H9 (cell line): ENCODE measurements at regions not wholly inside any gene's neighbourhood (a gene's known extent, or its start where the extent isn't known, plus 50 kb on each side); places are given as distances from the start of the nearest gene placed in this dataset.

Experiments used
- DNase-seq: peaks from one replicate; pipeline ENCODE4 v3.0.0-alpha.2; 2017
- H2AFZ ChIP-seq: one replicate; pipeline ENCODE4 v1.6.1; 2013; ENCODE audit warnings: mild to moderate bottlenecking, low read length, control low read depth, moderate library complexity
- H2AK5ac ChIP-seq: 2 replicates; pipeline ENCODE4 v1.6.1; 2013; ENCODE audit warnings: low read length, control low read depth, mixed read lengths; ENCODE audit not compliant: insufficient read length
- H2BK120ac ChIP-seq: one replicate; pipeline ENCODE4 v1.6.1; 2013; ENCODE audit warnings: low read depth, mild to moderate bottlenecking, low read length, control low read depth, inconsistent platforms; ENCODE audit not compliant: poor library complexity, severe bottlenecking
- H2BK12ac ChIP-seq: 2 replicates; pipeline ENCODE4 v1.6.1; 2013; ENCODE audit warnings: low read length, control low read depth, mixed read lengths, low read depth; ENCODE audit not compliant: insufficient read length
- H2BK15ac ChIP-seq: 2 replicates; pipeline ENCODE4 v1.6.1; 2013; ENCODE audit warnings: low read depth, low read length, control low read depth
- H2BK20ac ChIP-seq: one replicate; pipeline ENCODE4 v1.6.1; 2013; ENCODE audit warnings: low read depth, mild to moderate bottlenecking, low read length, control low read depth, inconsistent platforms; ENCODE audit not compliant: poor library complexity, severe bottlenecking
- H2BK5ac ChIP-seq: 2 replicates; pipeline ENCODE4 v1.6.1; 2013; ENCODE audit warnings: low read length, control low read depth, mixed read lengths; ENCODE audit not compliant: insufficient read length
- H3K14ac ChIP-seq: 2 replicates; pipeline ENCODE4 v1.6.1; 2013; ENCODE audit warnings: low read length, control low read depth; ENCODE audit not compliant: insufficient read depth
- H3K18ac ChIP-seq: 2 replicates; pipeline ENCODE4 v1.6.1; 2013; ENCODE audit warnings: low read depth, mild to moderate bottlenecking, mixed read lengths, low read length, control low read depth; ENCODE audit not compliant: insufficient read length
- H3K23ac ChIP-seq: 2 replicates; pipeline ENCODE4 v1.6.1; 2013; ENCODE audit warnings: low read length, control low read depth, mixed read lengths, low read depth; ENCODE audit not compliant: insufficient read length
- H3K23me2 ChIP-seq: 2 replicates; pipeline ENCODE4 v1.6.1; 2013; ENCODE audit warnings: low read depth, mild to moderate bottlenecking, mixed read lengths, low read length, control low read depth; ENCODE audit not compliant: insufficient read length, poor library complexity, severe bottlenecking
- H3K27ac ChIP-seq: 2 replicates; pipeline ENCODE4 v1.5.1; 2013; ENCODE audit warnings: low read length, control low read depth, mixed read lengths, low read depth; ENCODE audit not compliant: insufficient read length
- H3K27me3 ChIP-seq: 2 replicates; pipeline ENCODE4 v1.6.1; 2013; ENCODE audit warnings: low read length, control low read depth, inconsistent platforms; ENCODE audit not compliant: insufficient read depth
- H3K4ac ChIP-seq: 2 replicates; pipeline ENCODE4 v1.6.1; 2013; ENCODE audit warnings: low read depth, mild to moderate bottlenecking, control low read depth, inconsistent platforms, low read length, moderate library complexity
- H3K4me1 ChIP-seq: 2 replicates; pipeline ENCODE4 v1.6.1; 2013; ENCODE audit warnings: low read length, control low read depth, inconsistent platforms; ENCODE audit not compliant: insufficient read depth
- H3K4me2 ChIP-seq: 2 replicates; pipeline ENCODE4 v1.6.1; 2013; ENCODE audit warnings: low read length, control low read depth, mixed read lengths; ENCODE audit not compliant: insufficient read length, insufficient read depth
- H3K56ac ChIP-seq: 2 replicates; pipeline ENCODE4 v1.6.1; 2013; ENCODE audit warnings: low read depth, mild to moderate bottlenecking, mixed read lengths, low read length, control low read depth; ENCODE audit not compliant: insufficient read length
- H3K79me1 ChIP-seq: 2 replicates; pipeline ENCODE4 v1.6.1; 2013; ENCODE audit warnings: low read depth, mild to moderate bottlenecking, moderate library complexity, low read length, control low read depth, inconsistent platforms; ENCODE audit not compliant: insufficient read depth, poor library complexity, severe bottlenecking
- H3K79me2 ChIP-seq: 2 replicates; pipeline ENCODE4 v1.6.1; 2013; ENCODE audit warnings: low read length, control low read depth, inconsistent platforms; ENCODE audit not compliant: insufficient read depth
- H3K9ac ChIP-seq: 2 replicates; pipeline ENCODE4 v1.6.1; 2013; ENCODE audit warnings: low read length, control low read depth, mixed read lengths; ENCODE audit not compliant: insufficient read length; ENCODE audit errors: extremely low read depth
- H3K9me3 ChIP-seq: one replicate; pipeline ENCODE4 v1.6.1; 2013; ENCODE audit warnings: low read depth, low read length, inconsistent platforms; ENCODE audit not compliant: control insufficient read depth
- H3T11ph ChIP-seq: one replicate; pipeline ENCODE4 v1.6.1; 2013; ENCODE audit warnings: mild to moderate bottlenecking, low read length, control low read depth, inconsistent platforms
- H4K20me1 ChIP-seq: one replicate; pipeline ENCODE4 v1.6.1; 2013; ENCODE audit not compliant: control insufficient read depth, insufficient read length, insufficient read depth
- H4K5ac ChIP-seq: 2 replicates; pipeline ENCODE4 v1.6.1; 2013; ENCODE audit warnings: low read depth, mild to moderate bottlenecking, mixed read lengths, low read length, control low read depth; ENCODE audit not compliant: insufficient read length
- H4K8ac ChIP-seq: replicated peaks from 2 replicates; pipeline ENCODE4 v1.6.1; 2013; ENCODE audit warnings: low read length, control low read depth, mixed read lengths, low read depth; ENCODE audit not compliant: insufficient read length
- H4K91ac ChIP-seq: 2 replicates; pipeline ENCODE4 v1.6.1; 2013; ENCODE audit warnings: low read depth, mild to moderate bottlenecking, moderate library complexity, mixed read lengths, low read length, control low read depth; ENCODE audit not compliant: insufficient read length
- H3K27ac Mint-ChIP-seq, 3 experiments: 2 replicates in 2 of 3; 3 replicates in 1 of 3; pipeline ENCODE4 v1.8.0; 2020 to 2021; ENCODE audit warnings: mixed read lengths in 3 of 3, mild to moderate bottlenecking in 1 of 3, moderate library complexity in 1 of 3
- H3K27me3 Mint-ChIP-seq: 2 replicates; pipeline ENCODE4 v1.8.0; 2021; ENCODE audit warnings: low read depth, mild to moderate bottlenecking, moderate library complexity, mixed read lengths
- H3K36me3 Mint-ChIP-seq, 3 experiments: 2 replicates in 2 of 3; 3 replicates in 1 of 3; pipeline ENCODE4 v1.8.0; 2020 to 2021; ENCODE audit warnings: low read depth in 3 of 3, mixed read lengths in 3 of 3; ENCODE audit not compliant: insufficient read depth in 1 of 3
- H3K4me1 Mint-ChIP-seq, 2 experiments: 2 replicates each; pipeline ENCODE4 v1.8.0; 2020; ENCODE audit warnings: mixed read lengths in 2 of 2
- H3K4me3 Mint-ChIP-seq, 2 experiments: 2 replicates in 1 of 2; 3 replicates in 1 of 2; pipeline ENCODE4 v1.8.0; 2020 to 2021; ENCODE audit warnings: mild to moderate bottlenecking in 2 of 2, mixed read lengths in 2 of 2, moderate library complexity in 1 of 2
- H3K9me3 Mint-ChIP-seq, 2 experiments: 2 replicates in 1 of 2; 3 replicates in 1 of 2; pipeline ENCODE4 v1.8.0; 2020; ENCODE audit warnings: mild to moderate bottlenecking in 2 of 2, mixed read lengths in 2 of 2, moderate library complexity in 1 of 2
- TF ChIP-seq, protein P1 (sequence below): fragments of 200-600 bp; sonication (generic); conservative IDR thresholded peaks from 3 replicates; pipeline ENCODE4 v1.8.0; 2021; ENCODE audit warnings: antibody characterized with exemption, mild to moderate bottlenecking

DNA sequence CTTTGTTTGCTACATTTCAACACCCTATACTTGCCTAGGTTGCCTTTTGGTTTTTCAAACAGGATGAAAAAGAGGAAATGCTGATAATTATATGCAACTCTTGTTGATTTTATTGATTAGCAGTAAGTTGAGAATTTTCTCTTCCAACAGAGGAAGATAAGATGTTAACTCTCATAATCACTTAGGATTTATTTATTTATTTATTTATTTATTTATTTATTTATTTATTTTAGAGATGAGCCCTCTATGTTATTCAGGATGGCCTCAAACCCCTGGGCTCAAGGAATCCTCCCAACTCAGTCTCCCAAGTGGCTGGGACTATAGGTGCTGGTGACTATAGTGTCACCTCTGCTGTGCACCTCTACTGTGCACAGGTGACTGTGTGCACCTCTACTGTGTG, 111.4 kb upstream of the GLS start:
- Histone ChIP-seq H2BK5ac (no peak overlapping the region), H3T11ph (no peak overlapping the region), H3K23ac (no peak overlapping the region), H3K79me1 (no peaks in the 10 kb centered on the region), H2BK120ac (no peak overlapping the region), H2AFZ (no peak overlapping the region), H4K20me1 (no peaks in the 10 kb centered on the region), H3K27ac (no peak overlapping the region), H4K5ac (no peak overlapping the region), H2BK15ac (no peak overlapping the region), H3K79me2 (no peaks in the 10 kb centered on the region), H3K18ac (no peak overlapping the region), H3K4me2 (no peak overlapping the region), H3K23me2 (no peaks in the 10 kb centered on the region), H2BK20ac (no peak overlapping the region), H3K9me3 (no peaks in the 10 kb centered on the region), H4K8ac (no peak overlapping the region), H3K27me3 (no peaks in the 10 kb centered on the region), H3K4me1 (no peaks in the 10 kb centered on the region), H2AK5ac (no peak overlapping the region), H3K4ac (no peak overlapping the region), H3K9ac (no peak overlapping the region), H2BK12ac (no peak overlapping the region), H3K14ac (no peak overlapping the region), H3K56ac (no peak overlapping the region), H4K91ac (no peak overlapping the region)
- TF ChIP-seq, protein P1, sequence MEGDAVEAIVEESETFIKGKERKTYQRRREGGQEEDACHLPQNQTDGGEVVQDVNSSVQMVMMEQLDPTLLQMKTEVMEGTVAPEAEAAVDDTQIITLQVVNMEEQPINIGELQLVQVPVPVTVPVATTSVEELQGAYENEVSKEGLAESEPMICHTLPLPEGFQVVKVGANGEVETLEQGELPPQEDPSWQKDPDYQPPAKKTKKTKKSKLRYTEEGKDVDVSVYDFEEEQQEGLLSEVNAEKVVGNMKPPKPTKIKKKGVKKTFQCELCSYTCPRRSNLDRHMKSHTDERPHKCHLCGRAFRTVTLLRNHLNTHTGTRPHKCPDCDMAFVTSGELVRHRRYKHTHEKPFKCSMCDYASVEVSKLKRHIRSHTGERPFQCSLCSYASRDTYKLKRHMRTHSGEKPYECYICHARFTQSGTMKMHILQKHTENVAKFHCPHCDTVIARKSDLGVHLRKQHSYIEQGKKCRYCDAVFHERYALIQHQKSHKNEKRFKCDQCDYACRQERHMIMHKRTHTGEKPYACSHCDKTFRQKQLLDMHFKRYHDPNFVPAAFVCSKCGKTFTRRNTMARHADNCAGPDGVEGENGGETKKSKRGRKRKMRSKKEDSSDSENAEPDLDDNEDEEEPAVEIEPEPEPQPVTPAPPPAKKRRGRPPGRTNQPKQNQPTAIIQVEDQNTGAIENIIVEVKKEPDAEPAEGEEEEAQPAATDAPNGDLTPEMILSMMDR = no peak
- H3K9me3 Mint-ChIP-seq = peaks cover 4 to 5% of the 10 kb centered on the region in 2 experiments; a peak in 2 of 5 replicates
- H3K4me3 Mint-ChIP-seq = no peak overlapping the region
- no peak overlapping the region for H3K27ac Mint-ChIP-seq
- H3K36me3 Mint-ChIP-seq = no peaks in the 10 kb centered on the region
- peaks cover 2% of the 10 kb centered on the region; the same call in 1 of the 2 replicates for H3K27me3 Mint-ChIP-seq
- peaks cover 4 to 8% of the 10 kb centered on the region in 2 experiments; a peak in 3 of 4 replicates for H3K4me1 Mint-ChIP-seq
- DNase-seq = no peak
